WTC11 (cell line): ENCODE measurements at regions not wholly inside any gene's neighbourhood (a gene's known extent, or its start where the extent isn't known, plus 50 kb on each side); places are given as distances from the start of the nearest gene placed in this dataset.

Experiments used
- ATAC-seq: fragments of 200-7000 bp; cut with Tn5 transposase; 2 replicates; pipeline ENCODE4 v1.10.0; 2021; ENCODE audit warnings: mild to moderate bottlenecking, moderate library complexity
- CTCF ChIA-PET: fragments of 300-600 bp; sonication (Branson Sonifier 250); formaldehyde crosslinking; loops from one replicate; lab custom pipeline; 2021; ENCODE audit warnings: antibody characterized with exemption; lab: Charles Lee
- POLR2A ChIA-PET: fragments of 350-600 bp; sonication (Branson Sonifier 250); formaldehyde crosslinking; loops from one replicate; lab custom pipeline; 2021; ENCODE audit warnings: antibody characterized with exemption; lab: Charles Lee
- DNase-seq: peaks from one replicate; pipeline ENCODE4 v3.0.0; 2021; ENCODE audit warnings: low spot score
- H3K27ac Mint-ChIP-seq: 2 replicates; pipeline ENCODE4 v1.8.0; 2021; ENCODE audit warnings: mixed read lengths
- H3K27me3 Mint-ChIP-seq: 2 replicates; pipeline ENCODE4 v1.8.0; 2021; ENCODE audit warnings: low read depth, mild to moderate bottlenecking, moderate library complexity, mixed read lengths
- H3K36me3 Mint-ChIP-seq: 2 replicates; pipeline ENCODE4 v1.8.0; 2021; ENCODE audit warnings: mixed read lengths
- H3K4me1 Mint-ChIP-seq: 2 replicates; pipeline ENCODE4 v1.8.0; 2022; ENCODE audit warnings: mixed read lengths
- H3K4me3 Mint-ChIP-seq: 2 replicates; pipeline ENCODE4 v1.8.0; 2021; ENCODE audit warnings: mild to moderate bottlenecking, moderate library complexity, mixed read lengths
- H3K9me3 Mint-ChIP-seq: 2 replicates; pipeline ENCODE4 v1.8.0; 2021; ENCODE audit warnings: mixed read lengths
- ETV6 ChIP-seq: sonication (generic); formaldehyde crosslinking; IDR thresholded peaks from 2 replicates; pipeline ENCODE4 v1.8.1; 2022; ENCODE audit warnings: mild to moderate bottlenecking, missing genetic modification reagents
- FOXP1 ChIP-seq: sonication (generic); formaldehyde crosslinking; IDR thresholded peaks from 2 replicates; pipeline ENCODE4 v1.8.0; 2022; ENCODE audit warnings: missing genetic modification reagents, mild to moderate bottlenecking, moderate library complexity, borderline replicate concordance
- NFE2L1 ChIP-seq: sonication (generic); formaldehyde crosslinking; IDR thresholded peaks from 2 replicates; pipeline ENCODE4 v1.8.1; 2023; ENCODE audit warnings: missing genetic modification reagents
- SMAD3 ChIP-seq: sonication (generic); formaldehyde crosslinking; IDR thresholded peaks from 2 replicates; pipeline ENCODE4 v1.8.0; 2022; ENCODE audit warnings: missing genetic modification reagents, mild to moderate bottlenecking, borderline replicate concordance
- SMAD4 ChIP-seq: sonication (generic); formaldehyde crosslinking; IDR thresholded peaks from 2 replicates; pipeline ENCODE4 v1.8.0; 2022; ENCODE audit warnings: mild to moderate bottlenecking, missing genetic modification reagents
- STAT6 ChIP-seq: sonication (generic); formaldehyde crosslinking; conservative IDR thresholded peaks from 2 replicates; pipeline ENCODE4 v1.8.1; 2023; ENCODE audit warnings: mild to moderate bottlenecking, low read depth, missing genetic modification reagents, moderate library complexity
- TP53 ChIP-seq: sonication (generic); formaldehyde crosslinking; IDR thresholded peaks from 2 replicates; pipeline ENCODE4 v1.8.1; 2023; ENCODE audit warnings: mild to moderate bottlenecking, missing genetic modification reagents
- ZBTB21 ChIP-seq: sonication (generic); formaldehyde crosslinking; IDR thresholded peaks from 2 replicates; pipeline ENCODE4 v1.8.1; 2023; ENCODE audit warnings: mild to moderate bottlenecking, missing genetic modification reagents, borderline replicate concordance
- ZNF121 ChIP-seq: sonication (generic); formaldehyde crosslinking; IDR thresholded peaks from 2 replicates; pipeline ENCODE4 v1.8.0; 2023; ENCODE audit warnings: missing genetic modification reagents
- ZNF396 ChIP-seq: fragments of 250-450 bp; sonication (Bioruptor Pico); IDR thresholded peaks from 2 replicates; pipeline ENCODE4 v1.8.0; 2021; ENCODE audit warnings: mild to moderate bottlenecking, moderate library complexity, borderline replicate concordance
- ZSCAN18 ChIP-seq: fragments of 250-450 bp; sonication (Bioruptor Pico); IDR thresholded peaks from 2 replicates; pipeline ENCODE4 v2.1.2; 2022; ENCODE audit warnings: mild to moderate bottlenecking, moderate library complexity
- TF ChIP-seq, protein P1 (sequence below): sonication (generic); formaldehyde crosslinking; IDR thresholded peaks from 2 replicates; pipeline ENCODE4 v1.8.0; 2022; ENCODE audit warnings: mild to moderate bottlenecking, missing genetic modification reagents
- TF ChIP-seq, protein P2 (sequence below): sonication (generic); formaldehyde crosslinking; IDR thresholded peaks from 2 replicates; pipeline ENCODE4 v1.8.0; 2023; ENCODE audit warnings: mild to moderate bottlenecking, missing genetic modification reagents

- TF ChIP-seq FOXP1 (CRISPR knock-in tag) = no peak
- TF ChIP-seq ZNF396 (CRISPR knock-in tag) = no peak
- TF ChIP-seq STAT6 = no peak
- no peak for TF ChIP-seq SMAD3
- TF ChIP-seq ZBTB21 (CRISPR knock-in tag) = no peak
Observed at GRCh38 chr1:115922801-115923200, 53.5 kb upstream of the SLC22A15 start (continued).

GRCh38 chr1:115924770-115925169 lies 51.5 kb upstream of the SLC22A15 start:
- Mint-ChIP-seq H3K4me1 (peaks cover 56% of the 10 kb centered on the region), H3K9me3 (no peaks in the 10 kb centered on the region), H3K27me3 (no peaks in the 10 kb centered on the region), H3K36me3 (no peaks in the 10 kb centered on the region), H3K4me3 (peak overlapping the region; percentile 50), H3K27ac (peak overlapping the region; percentile 96)
- POLR2A ChIA-PET = no interaction called here
- CTCF ChIA-PET = interaction anchor here (0.9 to 1.3 kb wide), 5 partner anchors 56 to 218 kb away, joined by 3 read pairs; no protein-coding TSS in a partner anchor
- TF ChIP-seq TP53 (CRISPR knock-in tag) (no peak), ETV6 (CRISPR knock-in tag) (peak; percentile 15; the same call in 1 of the 2 replicates), ZNF121 (CRISPR knock-in tag) (0 out of 2 replicates have a peak, but pooled peaks have one; percentile 29)
- TF ChIP-seq, protein P1, sequence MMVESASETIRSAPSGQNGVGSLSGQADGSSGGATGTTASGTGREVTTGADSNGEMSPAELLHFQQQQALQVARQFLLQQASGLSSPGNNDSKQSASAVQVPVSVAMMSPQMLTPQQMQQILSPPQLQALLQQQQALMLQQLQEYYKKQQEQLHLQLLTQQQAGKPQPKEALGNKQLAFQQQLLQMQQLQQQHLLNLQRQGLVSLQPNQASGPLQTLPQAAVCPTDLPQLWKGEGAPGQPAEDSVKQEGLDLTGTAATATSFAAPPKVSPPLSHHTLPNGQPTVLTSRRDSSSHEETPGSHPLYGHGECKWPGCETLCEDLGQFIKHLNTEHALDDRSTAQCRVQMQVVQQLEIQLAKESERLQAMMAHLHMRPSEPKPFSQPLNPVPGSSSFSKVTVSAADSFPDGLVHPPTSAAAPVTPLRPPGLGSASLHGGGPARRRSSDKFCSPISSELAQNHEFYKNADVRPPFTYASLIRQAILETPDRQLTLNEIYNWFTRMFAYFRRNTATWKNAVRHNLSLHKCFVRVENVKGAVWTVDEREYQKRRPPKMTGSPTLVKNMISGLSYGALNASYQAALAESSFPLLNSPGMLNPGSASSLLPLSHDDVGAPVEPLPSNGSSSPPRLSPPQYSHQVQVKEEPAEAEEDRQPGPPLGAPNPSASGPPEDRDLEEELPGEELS = peak; percentile 27; the same call in 1 of the 2 replicates
- DNase-seq (peak; percentile 17), ATAC-seq (peak; percentile 89)

DNA sequence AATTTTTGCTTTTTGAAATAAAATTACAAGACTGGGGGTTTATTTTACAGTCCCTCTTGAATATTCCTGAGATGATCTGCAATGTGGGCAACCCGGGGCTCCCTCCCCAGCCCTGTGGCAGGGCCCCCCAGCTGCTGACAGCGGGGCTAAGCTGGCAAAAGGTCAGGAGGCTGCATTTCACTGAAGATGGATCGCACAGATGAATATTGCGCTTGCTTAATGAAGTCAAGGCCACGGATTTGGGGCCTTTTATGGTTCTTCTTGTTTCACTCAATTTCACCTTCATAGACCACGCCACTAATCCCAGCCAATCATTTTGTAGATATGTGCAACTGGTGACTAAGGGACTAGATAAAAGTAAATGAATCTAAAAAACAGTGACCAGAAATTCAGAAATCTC lies 50.8 kb upstream of the SLC22A15 start:
- H3K36me3 Mint-ChIP-seq = no peaks in the 10 kb centered on the region
- TF ChIP-seq, protein P2, sequence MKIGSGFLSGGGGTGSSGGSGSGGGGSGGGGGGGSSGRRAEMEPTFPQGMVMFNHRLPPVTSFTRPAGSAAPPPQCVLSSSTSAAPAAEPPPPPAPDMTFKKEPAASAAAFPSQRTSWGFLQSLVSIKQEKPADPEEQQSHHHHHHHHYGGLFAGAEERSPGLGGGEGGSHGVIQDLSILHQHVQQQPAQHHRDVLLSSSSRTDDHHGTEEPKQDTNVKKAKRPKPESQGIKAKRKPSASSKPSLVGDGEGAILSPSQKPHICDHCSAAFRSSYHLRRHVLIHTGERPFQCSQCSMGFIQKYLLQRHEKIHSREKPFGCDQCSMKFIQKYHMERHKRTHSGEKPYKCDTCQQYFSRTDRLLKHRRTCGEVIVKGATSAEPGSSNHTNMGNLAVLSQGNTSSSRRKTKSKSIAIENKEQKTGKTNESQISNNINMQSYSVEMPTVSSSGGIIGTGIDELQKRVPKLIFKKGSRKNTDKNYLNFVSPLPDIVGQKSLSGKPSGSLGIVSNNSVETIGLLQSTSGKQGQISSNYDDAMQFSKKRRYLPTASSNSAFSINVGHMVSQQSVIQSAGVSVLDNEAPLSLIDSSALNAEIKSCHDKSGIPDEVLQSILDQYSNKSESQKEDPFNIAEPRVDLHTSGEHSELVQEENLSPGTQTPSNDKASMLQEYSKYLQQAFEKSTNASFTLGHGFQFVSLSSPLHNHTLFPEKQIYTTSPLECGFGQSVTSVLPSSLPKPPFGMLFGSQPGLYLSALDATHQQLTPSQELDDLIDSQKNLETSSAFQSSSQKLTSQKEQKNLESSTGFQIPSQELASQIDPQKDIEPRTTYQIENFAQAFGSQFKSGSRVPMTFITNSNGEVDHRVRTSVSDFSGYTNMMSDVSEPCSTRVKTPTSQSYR = no peak
- TF ChIP-seq SMAD4 (CRISPR knock-in tag) (no peak), ZNF121 (CRISPR knock-in tag) (no peak), ZSCAN18 (CRISPR knock-in tag) (no peak), NFE2L1 (CRISPR knock-in tag) (no peak)
- peaks cover 63% of the 10 kb centered on the region for H3K4me1 Mint-ChIP-seq
- DNase-seq = no peak
- peak overlapping the region; percentile 96; the same call in 1 of the 2 replicates for H3K27ac Mint-ChIP-seq
- no peak overlapping the region for H3K4me3 Mint-ChIP-seq
- H3K27me3 Mint-ChIP-seq = no peaks in the 10 kb centered on the region
- ChIA-PET POLR2A (no interaction called here), CTCF (interaction anchor here (1.0 kb wide), 1 partner anchor 154 kb away, joined by 3 read pairs; no protein-coding TSS in a partner anchor)
- no peak for ATAC-seq
- H3K9me3 Mint-ChIP-seq = no peaks in the 10 kb centered on the region
